SIG-M5 treated with dmso at 0.1 percent for 504 hours (cell line): ENCODE measurements at regions not wholly inside any gene's neighbourhood (a gene's known extent, or its start where the extent isn't known, plus 50 kb on each side); places are given as distances from the start of the nearest gene placed in this dataset.

ENCODE experiments used
- DNase-seq: peaks from one replicate; lab custom pipeline; 2025; ENCODE audit not compliant: unreplicated experiment; lab: John Stamatoyannopoulos, UW

DNA sequence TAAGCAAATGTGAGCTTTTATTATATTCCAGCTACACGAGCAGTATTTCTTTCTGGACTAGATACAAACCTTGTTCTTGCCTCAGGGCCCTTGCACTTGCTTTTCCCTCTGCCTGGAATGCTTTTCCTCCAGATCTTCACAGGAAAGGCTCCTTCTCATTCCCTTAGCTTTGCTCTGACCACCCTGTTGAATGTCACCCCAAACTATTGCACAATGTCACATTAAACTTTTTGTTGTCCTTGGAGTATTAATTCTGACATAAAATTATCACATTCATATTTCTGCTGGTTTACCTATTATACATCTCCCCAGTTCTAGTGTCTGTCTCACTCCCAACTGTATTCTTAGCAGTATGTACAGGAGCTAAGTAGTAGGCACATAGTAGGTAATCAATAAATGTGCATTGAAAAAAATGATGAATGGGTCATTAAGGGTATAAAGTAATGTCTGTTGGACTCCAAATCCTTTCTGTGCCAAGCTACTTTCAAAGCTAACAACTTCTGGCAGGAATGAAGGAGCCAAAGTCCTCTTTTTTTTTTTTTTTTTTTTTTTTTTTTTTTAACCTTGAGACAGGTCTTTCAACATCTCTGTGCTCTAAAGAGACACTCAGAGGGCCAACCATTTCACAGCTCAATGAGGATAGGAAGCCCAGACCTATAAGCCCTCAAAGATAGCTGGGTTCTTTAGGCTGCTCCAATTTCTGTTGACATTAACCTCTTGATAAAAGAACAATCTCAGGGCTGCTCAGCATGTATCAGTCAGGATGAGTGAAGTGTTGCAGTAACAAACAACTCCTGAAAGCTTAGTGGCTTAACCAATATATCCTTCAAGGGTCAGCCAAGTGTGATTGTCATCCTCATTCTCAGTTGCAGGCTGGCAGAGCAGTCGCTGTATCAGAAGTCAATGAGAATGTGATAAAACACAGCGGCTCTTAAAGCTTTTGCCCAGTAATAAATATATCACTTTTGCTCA lies 424.4 kb upstream of the TBX3 start:
- no peak for DNase-seq

DNA sequence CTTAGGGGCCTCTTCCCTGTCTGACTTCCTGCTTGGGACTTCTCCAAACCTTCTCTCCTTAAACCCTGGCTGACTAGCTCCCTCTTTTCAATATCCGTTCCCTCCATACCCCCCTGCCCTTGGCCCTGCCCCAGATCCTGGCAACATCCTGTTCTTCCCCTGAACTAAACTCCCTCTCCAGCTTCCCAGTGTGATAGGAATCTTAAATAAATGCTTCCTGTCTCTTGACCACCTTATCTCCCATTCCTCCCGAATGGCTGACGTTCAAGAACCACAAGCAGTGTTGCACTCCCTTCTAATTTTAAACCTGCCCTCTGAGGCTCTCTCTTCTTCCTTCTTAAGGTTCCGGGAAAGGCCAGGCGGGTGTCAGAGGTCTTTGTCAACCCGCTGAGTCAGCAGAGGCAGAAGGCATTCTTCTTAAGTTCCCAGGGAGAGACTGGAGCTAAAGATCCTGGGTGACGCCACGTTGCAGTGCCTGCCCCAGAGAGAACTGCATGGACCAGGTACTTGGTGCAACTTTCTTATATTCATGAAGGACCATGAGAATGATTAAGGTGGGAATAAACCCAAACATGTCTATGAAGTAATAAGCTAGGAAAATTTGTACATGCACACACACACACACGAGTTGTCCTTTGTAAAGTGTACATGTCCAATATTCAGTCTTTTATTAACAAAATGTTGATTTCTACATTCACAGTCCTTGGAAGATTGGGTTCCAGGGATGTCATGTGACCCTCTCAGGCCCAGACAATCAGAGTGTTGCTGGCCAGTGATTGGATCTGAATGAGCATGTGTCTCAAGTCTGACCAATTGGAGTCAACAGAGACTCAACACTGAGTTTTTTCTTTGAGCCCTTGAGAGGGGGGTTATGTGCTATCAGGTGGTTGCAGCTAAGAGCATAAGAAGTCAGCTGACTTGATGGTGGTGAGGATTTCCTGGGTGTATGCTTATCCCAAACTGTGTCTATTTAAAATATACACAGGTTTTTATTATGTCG lies 420.2 kb upstream of the TBX3 start:
- no peak for DNase-seq

DNA sequence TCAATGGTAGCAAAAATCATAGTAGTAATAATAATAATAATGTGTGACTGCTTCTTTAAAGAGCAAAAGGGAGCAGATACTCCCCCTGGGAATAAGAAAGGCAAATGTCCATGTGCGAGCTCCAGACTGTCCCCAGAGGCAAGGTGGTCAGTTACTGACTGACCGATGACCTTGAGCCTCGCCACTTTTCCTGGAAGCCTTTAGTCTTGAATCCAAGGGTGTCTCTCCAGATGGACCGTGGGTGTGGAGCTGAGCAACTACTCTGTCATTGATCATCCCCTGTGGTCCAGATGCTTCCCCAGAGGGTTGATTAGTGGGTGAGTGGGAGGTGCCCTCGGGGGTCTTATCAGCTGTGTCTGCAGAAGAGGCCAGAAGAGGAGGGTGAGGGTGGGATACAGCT lies 418.5 kb upstream of the TBX3 start:
- no peak for DNase-seq

DNA sequence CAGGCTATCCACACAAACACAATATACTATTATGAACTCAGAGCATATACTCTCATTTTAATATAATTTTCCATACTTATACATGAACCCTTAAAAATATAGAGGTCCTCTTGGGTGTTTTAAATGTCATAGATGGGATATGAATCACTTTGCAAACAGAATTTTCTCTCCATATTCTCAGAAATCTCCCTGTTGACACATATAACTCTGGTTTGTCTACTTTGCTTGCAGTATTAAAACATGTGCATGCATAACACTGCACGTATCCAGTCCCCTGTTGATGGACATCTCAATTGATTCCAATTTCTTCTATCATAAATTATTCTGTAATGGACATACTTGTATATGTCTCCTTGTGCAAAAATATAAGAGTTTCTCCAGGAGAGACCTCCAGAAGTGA lies 417.5 kb upstream of the TBX3 start:
- no peak for DNase-seq

DNA sequence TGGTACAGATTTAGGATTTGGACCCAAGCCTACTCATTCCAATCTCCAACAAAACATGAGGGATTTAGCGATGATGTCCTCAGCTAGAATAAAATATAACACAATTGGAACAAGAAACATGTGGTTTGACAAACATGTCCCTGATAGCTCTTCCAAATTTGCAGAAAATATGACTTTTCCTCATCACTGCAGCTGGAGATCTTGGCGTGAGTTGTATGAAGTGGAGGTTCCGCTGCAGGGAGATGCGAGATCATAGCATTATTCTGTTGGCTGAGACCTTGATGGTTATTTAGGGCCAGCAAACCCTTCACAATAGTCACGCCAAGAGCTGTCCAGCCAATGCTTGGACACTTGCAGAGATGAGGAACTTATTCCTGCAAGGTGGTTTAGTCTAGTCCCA lies 413.4 kb upstream of the TBX3 start:
- DNase-seq: no peak

DNA sequence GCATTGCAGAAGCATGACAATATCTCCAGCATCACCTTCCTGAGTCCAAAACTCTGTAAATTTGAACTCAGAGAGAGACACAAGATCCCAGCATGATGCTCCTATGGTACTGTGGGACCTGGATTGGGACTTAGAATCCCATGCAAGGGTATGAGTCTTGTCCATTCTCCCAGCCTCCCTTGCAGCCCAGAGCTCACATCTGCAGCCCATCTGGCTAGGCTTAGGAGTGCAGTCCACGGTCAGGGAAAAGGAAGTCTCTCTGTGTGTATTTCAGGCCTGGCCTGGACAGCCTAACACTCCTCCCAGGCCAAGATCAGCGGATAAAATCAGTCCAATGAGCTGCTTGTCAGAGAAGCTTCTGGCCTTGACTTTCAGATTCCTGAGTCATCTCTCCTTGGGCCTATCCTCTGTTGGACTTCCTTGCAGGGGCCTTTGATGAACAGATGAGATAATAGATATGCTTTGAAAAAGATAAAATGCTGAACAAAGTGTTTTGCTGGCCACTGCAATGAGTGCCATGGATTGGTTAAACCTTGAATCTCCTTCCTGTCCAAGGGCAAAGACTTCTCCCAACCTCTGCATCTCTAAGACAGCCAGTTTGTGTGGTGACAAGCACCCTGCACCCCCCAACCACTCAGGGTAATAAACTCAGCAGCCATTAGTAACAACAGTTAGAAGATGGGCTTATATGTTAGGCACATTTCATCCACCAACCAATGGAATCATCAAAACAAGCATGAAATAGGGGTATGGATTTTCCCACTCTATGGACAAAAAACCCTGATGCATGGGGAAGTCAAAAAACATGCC lies 412.8 kb upstream of the TBX3 start:
- no peak for DNase-seq

DNA sequence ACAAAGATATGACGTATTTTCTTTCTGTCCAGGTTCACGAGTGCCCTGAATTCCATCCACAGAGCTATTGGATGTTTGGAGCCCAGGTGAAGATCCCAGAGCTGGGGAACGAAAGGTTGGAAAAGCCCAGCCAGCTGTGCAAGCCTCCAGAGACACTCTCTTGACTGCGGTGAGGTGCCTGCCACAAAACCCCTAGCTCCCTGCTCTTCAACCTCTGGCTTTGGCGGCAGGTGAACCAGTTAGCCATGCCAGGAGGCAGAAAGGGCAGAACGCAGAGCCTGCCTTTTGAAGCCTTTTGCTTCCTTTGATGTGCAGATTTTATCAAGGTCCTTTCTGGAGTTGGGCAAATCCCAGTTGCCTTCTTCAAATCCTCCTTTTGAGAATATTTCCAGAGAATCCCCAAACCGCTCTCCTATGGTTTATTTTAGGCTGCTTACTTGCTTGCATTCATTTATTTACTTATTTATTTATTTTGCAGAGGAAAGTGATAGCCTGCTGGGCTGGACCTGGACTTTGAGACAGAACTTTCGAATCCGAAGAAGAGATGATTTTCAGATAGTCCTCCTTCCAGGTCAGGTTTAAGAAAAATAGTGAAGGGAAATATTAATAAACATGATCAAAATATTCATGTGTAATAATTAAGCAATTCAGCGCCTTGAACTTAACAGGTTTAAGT lies 411.2 kb upstream of the TBX3 start:
- DNase-seq: no peak

DNA sequence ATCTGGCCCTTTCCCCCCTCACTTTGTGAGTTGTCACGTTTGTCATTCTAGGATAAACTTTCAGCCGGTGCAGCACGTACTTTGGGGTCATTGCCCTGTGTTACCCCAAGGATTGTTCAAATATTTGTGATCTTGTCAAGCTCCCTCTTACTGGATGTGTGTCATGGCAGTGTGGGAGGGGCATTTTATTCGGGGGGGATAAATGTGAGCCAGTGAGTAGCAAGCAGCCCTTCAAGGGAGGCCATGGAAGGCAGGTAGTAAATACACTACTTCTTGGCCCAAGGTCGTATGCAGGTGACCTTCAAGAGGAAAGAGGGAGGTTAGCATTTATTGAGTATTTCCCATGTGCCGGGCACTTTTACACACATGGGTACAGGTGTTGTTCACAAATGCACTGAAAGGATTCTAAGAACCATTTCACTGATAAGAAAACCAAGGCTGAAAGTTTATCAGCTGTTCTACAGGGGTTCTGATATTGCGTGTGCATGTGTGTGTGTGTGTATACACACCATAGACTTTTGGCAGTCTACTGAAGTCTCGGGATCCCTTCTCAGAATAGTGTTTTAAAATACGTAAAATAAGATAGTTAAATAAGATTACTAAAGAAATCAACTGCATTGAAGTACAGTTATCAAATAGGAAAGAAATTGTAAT lies 410.3 kb upstream of the TBX3 start:
- no peak for DNase-seq

DNA sequence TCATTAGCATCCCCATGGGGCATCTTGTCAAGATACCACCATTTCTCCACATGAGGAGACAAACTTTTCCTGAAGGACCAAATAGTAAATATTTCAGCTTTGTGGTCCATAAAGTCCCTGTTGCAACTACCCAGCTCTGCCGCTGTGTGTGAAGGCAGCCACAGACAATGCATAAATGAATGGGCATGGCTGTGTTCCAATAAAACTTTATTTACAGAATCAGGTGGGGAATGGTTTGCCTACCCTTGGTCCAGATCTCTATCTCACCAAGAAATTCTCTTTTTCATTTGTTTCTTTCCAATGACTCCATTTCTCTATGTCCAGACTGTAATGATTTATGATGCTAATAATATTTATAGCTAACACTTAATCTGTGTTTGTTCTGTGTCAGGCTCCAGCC lies 409.3 kb upstream of the TBX3 start:
- DNase-seq: no peak

DNA sequence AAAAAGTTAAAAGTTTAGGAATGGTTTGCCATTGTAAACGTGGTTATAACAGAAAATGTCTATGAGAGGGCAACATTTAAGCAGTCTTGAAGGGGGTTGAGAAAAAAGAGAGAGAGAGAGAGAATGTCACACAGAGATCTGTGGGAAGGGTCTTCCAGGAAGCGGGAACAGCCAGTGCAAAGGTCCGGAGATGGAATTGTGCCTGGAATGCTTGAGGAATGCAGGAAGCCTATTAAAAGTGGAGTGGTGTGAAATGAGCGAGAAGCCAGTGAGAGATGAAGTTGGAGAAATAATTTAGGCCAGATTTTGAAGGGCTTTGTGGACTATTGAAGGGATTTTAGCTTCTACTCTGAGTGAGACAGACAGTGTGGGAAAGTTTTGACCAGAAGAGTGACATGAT lies 406.8 kb upstream of the TBX3 start:
- DNase-seq: no peak

DNA sequence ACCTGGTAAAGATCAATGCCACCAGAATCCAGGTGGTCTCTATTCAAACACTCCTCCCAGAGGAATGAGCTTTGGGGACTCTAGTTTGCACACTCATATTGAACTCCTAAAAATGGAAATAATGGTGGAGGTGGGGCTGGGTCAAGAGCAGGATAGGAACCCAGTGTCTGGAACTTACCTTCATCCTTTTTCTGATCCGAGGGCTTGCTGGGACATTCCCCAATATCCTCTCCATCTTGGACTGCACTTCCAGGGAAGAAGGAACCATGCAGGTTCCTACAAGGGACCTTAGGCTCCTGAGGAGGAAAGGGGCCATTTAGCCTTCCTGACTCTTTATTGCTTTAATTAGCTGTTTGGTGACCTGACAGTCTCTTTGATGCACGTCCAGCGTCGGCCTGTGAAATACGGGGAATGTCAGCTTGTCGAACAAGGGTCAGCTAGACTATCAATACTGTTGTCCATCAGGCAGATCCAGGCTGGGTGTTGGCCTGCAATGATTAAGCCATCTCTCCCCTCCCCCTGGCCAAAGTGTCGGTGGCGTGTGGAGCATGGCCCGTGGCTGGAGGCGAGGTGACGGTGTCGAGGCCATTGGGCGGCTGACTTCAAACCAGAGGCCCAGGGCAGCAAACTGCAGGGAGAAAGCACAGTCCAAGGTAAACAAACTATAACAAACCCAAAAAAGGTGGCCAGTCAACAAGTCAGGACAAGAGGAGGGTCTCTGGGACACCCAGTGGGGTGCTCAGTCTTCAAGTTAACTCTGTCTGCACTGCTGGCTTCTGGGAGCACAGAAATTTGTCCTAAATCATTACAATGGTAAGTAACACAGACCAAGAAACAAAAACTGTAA lies 405.2 kb upstream of the TBX3 start:
- DNase-seq: no peak

DNA sequence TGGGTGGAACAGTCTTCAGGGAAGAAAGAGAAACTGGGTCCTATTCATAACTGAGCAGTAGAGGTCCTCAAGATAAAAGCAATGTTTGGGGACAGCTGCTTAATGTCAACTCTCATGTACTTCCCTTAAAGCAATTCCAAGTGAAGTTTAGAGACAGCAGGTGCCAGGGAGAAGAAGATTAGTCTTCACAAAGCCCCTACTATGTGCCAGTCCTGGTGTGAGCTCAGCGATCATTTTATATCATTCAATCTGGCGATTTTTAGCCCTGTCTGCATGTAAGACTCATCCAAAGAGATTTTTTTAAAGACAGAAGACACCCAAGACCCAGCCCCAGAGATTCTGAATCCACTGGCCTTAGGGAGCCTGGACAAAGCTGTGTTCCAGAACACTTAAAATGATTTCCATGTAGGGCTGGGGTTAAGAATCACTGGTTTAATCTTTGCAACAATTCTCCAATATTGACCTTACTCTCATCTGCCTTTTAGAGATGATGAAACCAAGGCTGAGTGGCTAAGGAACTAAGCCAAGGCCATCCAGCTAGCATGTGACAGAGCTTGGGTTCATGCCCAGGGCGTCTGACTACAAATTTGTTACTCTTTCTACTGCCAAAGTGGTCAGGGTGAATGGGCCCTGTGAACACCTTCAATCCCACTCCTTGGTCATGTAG lies 404.5 kb upstream of the TBX3 start:
- no peak for DNase-seq

DNA sequence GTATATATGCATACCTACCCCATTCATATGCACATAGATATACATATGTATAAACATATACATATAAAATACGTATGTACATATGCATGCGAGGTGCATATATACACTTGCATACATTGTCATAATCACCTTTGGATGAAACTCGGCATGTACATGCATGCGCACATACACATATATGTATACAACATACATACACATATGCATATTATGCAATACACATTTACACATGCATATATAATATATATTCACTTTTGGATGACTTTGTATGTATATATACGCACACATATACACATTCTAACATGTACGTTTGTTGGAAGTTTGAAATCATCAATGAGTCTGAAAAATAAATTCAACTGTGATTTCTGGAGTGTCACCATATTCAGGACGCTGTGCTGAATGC lies 401.6 kb upstream of the TBX3 start:
- DNase-seq: no peak

DNA sequence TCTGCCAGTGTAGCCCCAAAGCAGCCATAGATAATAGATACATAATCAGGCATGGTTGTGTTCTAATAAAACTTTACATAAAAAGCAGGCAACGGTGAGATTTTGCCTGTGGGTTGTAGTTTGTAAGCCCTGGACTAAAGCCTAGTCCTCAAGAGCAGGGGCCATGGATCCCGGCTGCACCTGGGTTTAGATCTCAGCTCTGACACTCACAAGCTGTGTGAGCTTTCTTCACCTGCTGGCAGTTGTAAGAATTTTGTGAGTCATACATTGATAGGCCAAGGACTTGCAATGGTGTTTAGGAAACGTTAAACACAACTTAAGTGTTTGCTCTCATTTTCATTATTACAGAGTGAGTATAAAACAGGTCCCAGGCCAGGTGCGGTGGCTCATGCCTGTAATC lies 395.8 kb upstream of the TBX3 start:
- no peak for DNase-seq

DNA sequence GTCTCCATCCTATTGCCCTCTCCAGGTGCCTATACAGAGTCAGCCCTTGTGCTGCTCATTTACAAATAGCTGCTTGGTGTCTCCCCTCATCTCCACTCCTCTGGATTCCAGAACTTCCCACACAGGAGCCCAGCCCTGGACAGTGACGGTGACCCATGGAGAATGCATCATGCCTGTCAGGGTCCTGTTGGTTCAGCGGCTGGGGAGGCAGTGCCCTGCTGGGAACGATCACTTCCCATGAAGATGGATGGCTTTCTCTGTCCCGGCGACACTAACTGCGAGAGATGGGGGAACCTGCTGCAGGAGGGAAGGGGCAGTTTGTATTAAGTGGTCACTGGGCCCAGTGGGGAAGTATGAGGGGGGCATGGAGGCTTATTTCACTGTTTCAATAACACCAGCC lies 395.0 kb upstream of the TBX3 start:
- DNase-seq: no peak

DNA sequence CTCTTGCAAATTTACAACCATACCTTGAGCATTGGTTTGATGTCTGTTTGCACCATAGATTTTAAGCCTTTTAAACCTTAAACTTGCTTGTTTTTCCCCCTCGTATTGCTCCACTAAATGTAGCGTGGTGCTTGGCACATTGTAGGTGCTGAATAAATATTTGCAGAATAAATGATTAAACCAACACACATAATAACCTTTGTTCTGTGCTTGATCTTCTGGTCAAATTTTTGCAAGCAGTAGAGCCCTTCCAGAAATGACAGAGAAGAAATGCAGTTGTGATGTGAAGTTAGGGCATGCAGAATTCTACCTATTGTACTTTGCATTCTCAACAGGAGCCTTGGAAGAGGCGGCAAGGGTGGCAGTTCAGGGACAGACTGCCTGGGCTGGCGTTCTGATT lies 394.4 kb upstream of the TBX3 start:
- no peak for DNase-seq

DNA sequence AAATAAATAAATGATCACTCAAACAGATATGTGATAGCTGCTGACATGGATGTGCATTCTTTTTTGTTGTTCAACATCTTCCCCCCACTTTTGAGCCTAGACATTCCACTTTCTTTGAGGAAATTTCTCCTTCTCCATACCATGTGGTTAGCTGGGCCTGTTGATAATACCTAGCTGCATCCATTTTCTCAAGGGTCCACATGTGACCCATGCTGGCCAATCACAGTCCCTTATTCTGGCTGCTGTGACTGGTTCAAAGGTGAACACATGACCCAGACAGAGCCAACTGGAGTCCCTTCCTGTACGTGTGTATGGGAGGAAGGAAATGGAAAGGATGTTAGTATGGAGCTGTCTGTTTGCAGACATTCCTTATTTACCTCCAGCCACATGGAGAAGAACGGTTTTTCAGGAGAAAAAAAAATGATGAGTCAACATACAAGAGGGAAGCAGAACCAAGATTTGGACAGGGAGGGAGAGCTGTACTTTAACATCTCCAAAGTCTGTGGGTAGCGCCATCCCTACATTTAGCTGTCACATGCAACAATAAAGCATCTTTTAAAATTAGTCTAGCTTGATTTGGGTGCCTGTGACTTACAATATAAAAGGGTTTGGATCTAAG lies 391.7 kb upstream of the TBX3 start:
- no peak for DNase-seq

DNA sequence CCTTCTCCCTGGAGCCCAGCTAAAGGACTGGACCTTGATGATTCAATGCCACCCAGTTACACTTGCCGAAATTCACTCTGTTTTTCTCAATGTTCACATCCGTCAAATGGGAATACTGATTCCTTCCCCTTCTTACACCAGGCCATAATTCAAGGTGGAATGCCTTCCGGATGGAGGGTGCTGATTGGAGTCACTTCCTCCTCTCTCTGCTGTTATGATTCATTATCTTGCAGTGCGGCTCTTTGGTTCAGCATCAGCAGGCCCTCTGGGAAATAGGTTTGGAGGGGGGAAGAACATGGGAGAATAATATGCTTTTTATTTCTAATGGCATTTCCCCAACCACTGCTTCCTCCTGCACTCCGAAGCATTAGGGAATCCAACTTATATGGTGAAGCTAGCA lies 390.6 kb upstream of the TBX3 start:
- no peak for DNase-seq
